AG10803 (cell line): ENCODE measurements at regions not wholly inside any gene's neighbourhood (a gene's known extent, or its start where the extent isn't known, plus 50 kb on each side); places are given as distances from the start of the nearest gene placed in this dataset.

Experiments used
- DNase-seq: peaks from one replicate; pipeline ENCODE4 v3.0.0; 2010; ENCODE audit warnings: low read depth
- H3K4me3 ChIP-seq: 2 replicates; pipeline ENCODE4 v1.5.1; 2011; ENCODE audit warnings: mild to moderate bottlenecking, low read length, control low read depth
- CTCF ChIP-seq: conservative IDR thresholded peaks from 2 replicates; pipeline ENCODE4 v1.5.1; 2011; ENCODE audit warnings: mild to moderate bottlenecking, low read length, control low read depth, inconsistent platforms

DNA sequence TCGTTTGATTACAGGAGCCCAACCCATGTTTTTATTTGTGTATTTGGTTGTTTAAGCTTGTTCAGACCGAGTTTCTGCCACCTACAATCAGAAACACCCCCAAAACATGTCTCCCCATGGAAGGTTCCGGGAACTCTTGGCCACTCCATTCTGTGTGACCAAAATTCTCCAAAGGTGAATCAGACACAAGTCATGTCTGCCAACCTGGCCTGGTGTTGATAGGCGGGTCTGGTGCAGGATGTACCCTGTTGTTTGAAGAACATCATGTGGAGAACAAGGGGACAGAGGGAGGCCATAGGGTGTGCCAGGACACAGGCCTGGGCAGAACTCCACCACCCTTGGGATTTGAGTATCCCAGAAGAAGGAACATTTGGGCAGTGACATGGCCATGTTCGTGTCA is 147.1 kb upstream of the MYL2 start:
- H3K4me3 ChIP-seq = no peak overlapping the region
- no peak for TF ChIP-seq CTCF
- DNase-seq = no peak

DNA sequence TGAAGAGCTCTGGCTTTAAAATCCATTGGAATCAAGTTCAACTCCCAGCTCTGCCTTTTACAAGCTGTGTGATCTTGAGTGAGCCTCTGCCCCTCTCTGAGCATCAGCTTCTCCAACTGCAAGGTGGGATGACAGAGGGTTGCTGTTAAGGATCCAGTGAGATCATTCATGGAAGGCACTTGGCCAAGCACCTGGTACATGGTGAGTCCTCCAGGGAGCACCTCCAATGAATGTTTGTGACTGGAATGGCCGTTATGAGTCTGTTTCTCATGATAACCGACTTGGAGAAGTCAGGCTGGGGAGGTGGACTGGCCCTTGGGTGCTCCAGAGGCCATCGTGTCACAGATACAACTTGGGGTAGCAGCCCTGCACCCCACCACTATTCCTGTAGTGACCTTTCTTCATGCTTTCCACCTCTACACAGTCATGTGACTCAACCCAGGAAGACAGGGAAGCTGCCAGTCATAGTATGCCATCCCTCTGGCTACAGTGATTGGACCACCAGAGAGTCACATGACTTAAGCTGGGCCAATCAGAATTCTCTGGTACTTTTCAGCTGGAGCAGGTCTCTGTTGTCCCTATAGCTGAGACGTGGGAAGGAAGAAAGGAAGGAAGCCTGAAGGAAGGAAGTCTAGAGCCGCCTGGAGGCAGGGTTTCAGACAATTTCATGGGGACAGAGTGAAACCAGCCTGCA is 146.5 kb upstream of the MYL2 start:
- DNase-seq = no peak
- H3K4me3 ChIP-seq = no peak overlapping the region
- no peak for TF ChIP-seq CTCF

GRCh38 chr12:111064982-111065381 is 144.6 kb upstream of the MYL2 start:
- no peak for TF ChIP-seq CTCF
- no peak for DNase-seq
- H3K4me3 ChIP-seq = no peak overlapping the region

DNA sequence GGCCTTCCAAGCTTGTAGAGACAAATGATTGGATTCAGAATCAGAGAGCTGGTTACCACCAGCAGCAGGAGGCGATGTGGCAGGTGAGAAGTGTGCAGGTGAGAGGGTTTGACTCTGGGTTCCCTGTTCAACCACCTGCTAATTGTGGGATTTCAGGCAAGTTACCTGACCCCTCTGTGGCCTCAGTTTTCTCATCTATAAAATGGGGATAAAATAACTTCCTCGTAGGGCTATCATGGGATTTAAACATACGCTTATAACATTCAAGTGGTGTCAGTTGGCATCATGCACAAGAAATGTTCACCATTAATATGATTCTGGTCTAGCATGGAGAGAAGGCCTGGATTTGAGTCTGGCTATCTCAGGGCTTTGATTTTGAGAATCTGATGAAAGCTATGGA is 143.8 kb upstream of the MYL2 start:
- no peak overlapping the region for H3K4me3 ChIP-seq
- DNase-seq = no peak
- TF ChIP-seq CTCF = no peak

DNA sequence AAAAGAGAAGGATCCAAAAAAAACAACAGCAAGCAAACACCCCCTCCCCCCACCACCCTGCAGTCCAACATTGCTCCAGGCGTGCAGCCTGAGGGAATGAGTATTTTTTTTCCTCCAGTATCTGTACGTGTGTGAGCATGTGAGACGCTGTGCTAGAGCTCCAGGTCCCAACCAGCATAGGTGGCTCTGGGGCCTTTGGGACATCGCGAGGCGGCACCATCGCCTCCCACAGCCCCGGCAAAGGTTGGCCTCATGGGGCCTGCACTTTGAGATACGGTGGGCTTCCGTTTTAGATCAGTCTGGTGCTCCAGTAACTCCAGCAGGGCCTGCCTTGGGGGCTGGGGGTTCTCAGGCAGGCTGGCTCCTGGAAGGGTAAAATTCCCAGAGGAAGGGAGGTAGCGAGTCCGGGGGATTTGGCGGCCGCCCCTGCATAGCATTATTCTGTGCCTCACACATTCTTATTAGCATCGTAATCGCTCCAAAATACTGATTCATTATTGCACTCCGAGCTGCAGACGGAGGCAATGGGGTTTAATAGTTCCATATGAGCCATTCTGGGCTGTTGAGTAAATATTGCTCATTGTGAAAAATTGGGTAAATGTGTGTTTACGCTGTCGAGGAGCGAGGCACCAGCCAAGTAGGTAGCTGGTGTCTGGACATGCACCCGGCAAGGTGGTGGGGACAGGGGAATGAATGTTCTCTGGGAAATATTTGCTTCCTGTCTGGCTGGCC is 143.1 kb upstream of the MYL2 start:
- TF ChIP-seq CTCF = no peak
- peak; percentile 37 for DNase-seq
- no peak overlapping the region for H3K4me3 ChIP-seq

GRCh38 chr12:111057701-111058425 is 137.5 kb upstream of the MYL2 start:
- DNase-seq = no peak
- TF ChIP-seq CTCF = no peak
- no peak overlapping the region for H3K4me3 ChIP-seq
